Keratinocyte (primary cell): ENCODE measurements at regions not wholly inside any gene's neighbourhood (a gene's known extent, or its start where the extent isn't known, plus 50 kb on each side); places are given as distances from the start of the nearest gene placed in this dataset.

ENCODE experiments used
- EZH2 ChIP-seq: IDR thresholded peaks from one replicate; pipeline ENCODE4 v1.6.1; 2012; ENCODE audit warnings: inconsistent platforms, mild to moderate bottlenecking, low read length, moderate library complexity
- TF ChIP-seq, protein P1 (sequence below), 3 experiments: IDR thresholded peaks in 1 of 3; conservative IDR thresholded peaks in 1 of 3; optimal IDR thresholded peaks in 1 of 3; 2 replicates in 2 of 3; 3 replicates in 1 of 3; pipeline versions ENCODE3 to v1.5.1; 2011; ENCODE audit warnings: low read length in 3 of 3, mild to moderate bottlenecking in 3 of 3, moderate library complexity in 2 of 3, control low read depth in 1 of 3, inconsistent platforms in 1 of 3; ENCODE audit not compliant: insufficient read depth in 2 of 3; ENCODE audit errors: extremely low read depth in 1 of 3

- TF ChIP-seq, protein P1, sequence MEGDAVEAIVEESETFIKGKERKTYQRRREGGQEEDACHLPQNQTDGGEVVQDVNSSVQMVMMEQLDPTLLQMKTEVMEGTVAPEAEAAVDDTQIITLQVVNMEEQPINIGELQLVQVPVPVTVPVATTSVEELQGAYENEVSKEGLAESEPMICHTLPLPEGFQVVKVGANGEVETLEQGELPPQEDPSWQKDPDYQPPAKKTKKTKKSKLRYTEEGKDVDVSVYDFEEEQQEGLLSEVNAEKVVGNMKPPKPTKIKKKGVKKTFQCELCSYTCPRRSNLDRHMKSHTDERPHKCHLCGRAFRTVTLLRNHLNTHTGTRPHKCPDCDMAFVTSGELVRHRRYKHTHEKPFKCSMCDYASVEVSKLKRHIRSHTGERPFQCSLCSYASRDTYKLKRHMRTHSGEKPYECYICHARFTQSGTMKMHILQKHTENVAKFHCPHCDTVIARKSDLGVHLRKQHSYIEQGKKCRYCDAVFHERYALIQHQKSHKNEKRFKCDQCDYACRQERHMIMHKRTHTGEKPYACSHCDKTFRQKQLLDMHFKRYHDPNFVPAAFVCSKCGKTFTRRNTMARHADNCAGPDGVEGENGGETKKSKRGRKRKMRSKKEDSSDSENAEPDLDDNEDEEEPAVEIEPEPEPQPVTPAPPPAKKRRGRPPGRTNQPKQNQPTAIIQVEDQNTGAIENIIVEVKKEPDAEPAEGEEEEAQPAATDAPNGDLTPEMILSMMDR (optimal IDR thresholded peaks at IDR 0.05 in 1 of 3, IDR thresholded peaks at IDR 0.05 in 1 of 3, conservative IDR thresholded peaks at IDR 0.05 in 1 of 3; ENCODE audit: extremely low read depth in 1 of 3, insufficient read depth in 2 of 3, low read length in 3 of 3), result no peak
- TF ChIP-seq EZH2, result no peak
These were observed 100.1 kb upstream of the ERBB4 start for GRCh38 chr2:212638694-212639093.
